Activated CD4-positive, alpha-beta T cell treated with anti-CD3 and anti-CD28 coated beads, Interleukin-2, Interleukin-6, amounts not matched to agents 100 ng/mL and 50 ng/mL, durations not matched to agents 16 hours and 8 hours (primary cell): ENCODE measurements at regions not wholly inside any gene's neighbourhood (a gene's known extent, or its start where the extent isn't known, plus 50 kb on each side); places are given as distances from the start of the nearest gene placed in this dataset.
"Not testable (repeated sequence)": the region's sequence is repeated elsewhere in the genome, so short reads cannot be mapped to it uniquely, and the experiment has no call there.

ENCODE experiments used
- DNase-seq: peaks from one replicate; pipeline ENCODE4 v3.0.0-alpha.2; 2020

GRCh38 chr12:83796531-83796930 is 1109.8 kb downstream of the TMTC2 start:
- no peak for DNase-seq

DNA sequence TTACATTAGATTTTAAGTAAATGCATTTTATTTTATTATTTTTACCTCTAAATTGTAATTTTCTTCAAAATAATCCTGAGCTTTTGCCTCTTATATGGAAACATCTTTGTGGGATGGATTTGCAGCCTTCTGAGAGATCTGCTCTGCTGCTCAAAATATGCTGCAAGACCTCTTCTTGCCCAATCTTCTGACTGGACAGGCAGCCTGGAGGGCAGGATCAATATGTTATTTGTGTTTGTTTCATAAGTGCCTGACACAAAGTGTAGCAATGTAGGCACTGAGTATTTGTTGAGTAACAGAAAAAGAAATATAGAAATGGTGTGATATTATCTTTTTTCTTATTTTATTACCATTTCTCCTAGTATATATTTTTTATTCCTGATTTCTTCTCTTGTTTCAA is 1106.9 kb downstream of the TMTC2 start:
- DNase-seq, result no peak

DNA sequence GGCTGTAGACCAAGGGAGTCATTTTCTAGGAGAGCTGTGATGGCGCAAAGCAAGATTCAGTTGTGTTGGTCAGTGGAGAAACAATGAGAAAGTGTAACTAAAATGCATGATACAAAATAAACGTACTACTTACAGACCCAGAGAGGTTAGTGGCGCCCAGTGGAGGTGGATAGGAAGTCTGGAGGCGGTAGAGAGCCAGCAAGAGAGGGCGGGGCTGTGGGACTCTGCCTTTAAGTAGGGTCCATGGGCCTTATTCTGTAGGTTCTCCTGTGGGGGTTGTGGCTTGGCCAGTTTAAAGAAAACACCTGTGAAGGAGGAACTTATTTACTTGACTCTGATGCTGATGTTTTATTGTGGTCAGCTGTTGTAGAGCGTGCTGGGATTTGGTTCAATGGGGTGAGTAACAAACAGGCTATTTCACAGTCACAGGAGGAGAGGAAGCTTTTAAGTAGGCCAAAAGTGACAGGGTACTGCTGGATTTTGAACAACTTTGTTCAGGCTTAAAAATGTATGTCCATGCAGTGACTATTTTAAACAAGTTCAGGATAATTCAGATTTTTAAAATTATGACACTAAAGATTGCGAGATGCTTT is 1097.7 kb downstream of the TMTC2 start:
- DNase-seq, result no peak

GRCh38 chr12:83779526-83779925 is 1092.8 kb downstream of the TMTC2 start:
- DNase-seq, result no peak

- no peak for DNase-seq
Observed at GRCh38 chr12:83769151-83769550, 1082.4 kb downstream of the TMTC2 start.

GRCh38 chr12:83767723-83768122 is 1081.0 kb downstream of the TMTC2 start:
- no peak for DNase-seq

DNA sequence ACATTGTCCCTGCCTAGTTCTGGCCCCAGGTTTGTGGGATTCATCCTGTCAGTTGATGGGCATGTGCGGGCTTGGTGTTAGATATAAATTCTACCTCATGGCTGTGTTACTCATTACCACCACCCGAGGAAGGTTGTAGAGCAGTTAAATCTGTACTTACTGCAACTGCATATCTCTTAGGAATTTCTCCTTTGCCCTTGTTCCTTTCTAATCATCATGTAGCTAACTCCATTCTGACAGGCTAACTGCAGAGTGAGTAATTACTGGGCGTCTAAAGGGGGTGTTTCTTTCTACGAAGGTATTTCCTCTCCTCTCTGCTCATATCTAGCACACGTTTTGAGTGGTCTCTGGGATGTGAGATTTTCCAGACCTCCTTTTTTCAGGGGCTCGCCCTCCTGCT is 1076.7 kb downstream of the TMTC2 start:
- no peak for DNase-seq

- no peak for DNase-seq
Observed at GRCh38 chr12:83759906-83760305, 1073.2 kb downstream of the TMTC2 start.

GRCh38 chr12:83758888-83759631 is 1072.4 kb downstream of the TMTC2 start:
- no peak for DNase-seq

DNA sequence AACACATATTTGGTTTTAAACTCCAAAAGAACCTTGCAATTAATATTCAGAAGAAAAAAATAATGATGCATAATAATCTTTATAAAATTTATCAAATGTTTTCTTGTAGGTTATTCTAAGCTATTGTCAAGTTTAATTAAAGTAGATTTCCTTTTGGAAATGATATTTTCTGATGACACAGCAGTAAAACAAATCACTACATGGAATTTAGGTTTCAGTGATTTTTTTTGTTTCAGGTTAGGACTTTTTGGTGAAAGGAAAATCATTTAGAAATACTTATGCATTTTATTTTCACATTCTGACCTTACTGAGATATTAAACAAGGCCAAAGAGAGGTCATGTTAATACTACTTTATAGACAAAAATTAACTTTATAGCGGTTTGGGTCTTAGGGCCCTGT is 1067.2 kb downstream of the TMTC2 start:
- no peak for DNase-seq

DNA sequence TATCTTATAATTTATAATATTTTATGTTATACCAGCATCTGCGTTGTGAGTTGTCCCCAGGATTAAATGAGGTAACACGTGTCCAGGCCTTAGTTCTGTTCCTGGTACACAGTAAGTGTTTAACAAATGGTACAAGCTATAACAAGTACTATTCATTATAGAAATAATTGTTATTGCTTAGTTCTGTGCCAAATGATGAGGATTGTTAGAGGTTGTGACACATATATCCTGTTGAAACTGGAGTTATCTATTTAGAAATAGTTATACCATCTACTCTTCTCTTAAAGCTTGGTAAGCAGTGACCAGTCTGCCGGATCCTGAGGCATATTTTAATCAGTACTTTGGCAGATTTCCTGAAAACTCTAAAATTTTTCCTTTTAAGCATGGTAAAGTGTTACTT is 1066.5 kb downstream of the TMTC2 start:
- DNase-seq, result no peak

GRCh38 chr12:83739607-83740006 is 1052.9 kb downstream of the TMTC2 start:
- no peak for DNase-seq

DNA sequence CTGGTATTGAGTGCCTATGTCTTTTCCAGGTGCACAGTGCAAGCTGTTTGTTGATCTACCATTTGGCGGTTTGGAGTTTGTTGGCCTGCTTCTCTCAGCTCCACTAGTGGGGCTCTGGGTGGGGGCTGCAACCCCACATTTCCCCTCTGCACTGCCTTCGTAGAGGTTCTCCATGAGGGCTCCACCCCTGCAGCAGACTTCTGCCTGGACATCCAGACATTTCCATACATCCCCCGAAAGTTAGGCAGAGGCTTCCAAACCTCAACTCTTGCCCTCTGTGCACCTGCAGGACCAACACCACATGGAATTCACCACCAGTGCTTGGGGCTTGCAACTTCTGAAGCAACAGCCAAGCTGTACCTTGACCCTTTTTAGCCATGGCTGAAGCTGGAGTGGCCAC is 1024.1 kb downstream of the TMTC2 start:
- no peak for DNase-seq

- DNase-seq, result no peak
Observed at GRCh38 chr12:83709899-83710298, 1023.2 kb downstream of the TMTC2 start.

DNA sequence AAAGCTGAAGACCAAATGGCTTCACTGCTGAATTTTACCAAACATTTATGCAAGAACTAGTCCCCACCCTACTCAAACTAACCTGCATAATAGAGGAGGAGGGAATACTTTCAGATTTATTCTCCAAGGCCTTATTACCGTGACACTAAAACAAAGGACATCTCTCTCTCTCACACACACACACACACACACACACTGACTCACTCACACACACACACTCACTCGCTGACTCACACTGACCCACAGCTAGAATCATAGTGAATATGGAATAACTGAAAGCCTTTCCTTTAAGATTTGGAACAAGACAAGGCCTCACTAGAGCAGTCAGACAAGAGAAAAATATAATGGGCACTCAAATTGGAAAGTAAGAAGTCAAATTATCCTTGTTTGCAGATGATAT is 1014.1 kb downstream of the TMTC2 start:
- no peak for DNase-seq

DNA sequence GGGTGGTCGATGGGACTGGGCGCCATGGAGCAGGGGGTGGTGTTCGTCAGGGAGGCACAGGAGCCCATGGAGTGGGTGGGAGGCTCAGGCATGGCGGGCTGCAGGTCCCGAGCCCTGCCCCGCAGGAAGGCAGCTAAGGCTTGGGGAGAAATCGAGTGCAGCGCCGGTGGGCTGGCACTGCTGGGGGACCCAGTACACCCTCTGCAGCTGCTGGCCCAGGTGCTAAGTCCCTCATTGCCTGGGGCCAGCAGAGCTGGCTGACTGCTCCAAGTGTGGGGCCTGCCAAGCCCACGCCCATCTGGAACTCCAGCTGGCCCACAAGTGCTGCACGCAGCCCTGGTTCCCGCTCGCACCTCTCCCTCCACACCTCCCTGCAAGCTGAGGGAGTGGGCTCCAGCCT is 1009.6 kb downstream of the TMTC2 start:
- not testable (repeated sequence) for DNase-seq

DNA sequence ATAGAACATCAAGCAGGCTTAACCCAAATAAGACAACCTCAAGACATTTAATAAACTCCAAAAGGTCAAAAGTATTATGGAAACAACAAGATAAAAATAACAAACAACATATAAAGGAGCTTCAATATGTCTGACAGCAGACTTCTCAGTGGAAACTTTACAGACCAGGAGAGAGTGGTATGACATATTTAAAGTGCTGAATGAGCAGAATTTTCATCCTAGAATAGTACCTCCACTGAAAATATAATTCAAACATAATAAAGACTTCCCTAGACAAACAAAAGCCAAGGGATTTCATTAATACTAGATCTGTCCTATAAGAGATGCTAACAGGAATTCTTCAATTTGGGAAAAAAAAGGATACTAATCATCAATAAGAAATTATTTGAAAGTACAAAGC is 1005.0 kb downstream of the TMTC2 start:
- no peak for DNase-seq

DNA sequence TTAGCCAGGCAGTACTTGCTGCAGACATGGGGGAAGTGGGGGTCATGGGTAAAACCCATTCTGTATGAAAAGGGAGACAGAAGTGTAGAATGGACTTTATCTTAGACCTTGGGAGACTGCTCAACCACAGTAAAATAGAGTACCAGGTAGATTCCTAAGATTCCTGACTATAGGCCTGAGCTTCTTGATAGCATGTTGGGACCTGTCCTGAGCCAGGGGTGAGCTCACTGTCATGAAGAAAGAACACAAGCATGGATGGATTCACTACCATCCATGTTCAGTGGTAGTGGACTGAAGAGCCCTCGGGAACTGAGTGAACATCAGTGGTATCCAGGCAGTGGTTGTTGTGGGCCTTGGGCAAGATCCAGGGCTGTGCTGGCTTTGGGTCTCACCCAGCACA is 1003.8 kb downstream of the TMTC2 start:
- no peak for DNase-seq

DNA sequence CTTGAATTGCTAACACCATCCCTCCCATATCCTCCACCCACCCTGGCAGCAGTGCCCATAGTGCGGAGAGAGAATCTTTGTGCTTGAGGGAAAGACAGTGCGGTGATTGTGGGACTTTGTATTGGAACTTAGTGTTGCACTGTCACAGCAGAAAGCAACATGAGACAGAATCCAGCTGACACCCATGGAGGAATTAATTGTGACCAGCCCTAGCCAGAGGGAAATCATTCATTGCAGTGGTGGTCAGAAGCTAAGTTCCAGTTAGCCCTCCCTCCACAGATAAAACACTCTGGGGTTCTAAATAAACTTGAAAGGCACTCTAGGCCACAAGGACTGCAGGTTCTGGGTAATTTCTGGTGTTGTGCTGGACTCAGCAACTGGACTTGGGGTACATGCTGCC is 1002.6 kb downstream of the TMTC2 start:
- no peak for DNase-seq

- DNase-seq, result no peak
Observed at GRCh38 chr12:83676781-83677295, 990.1 kb downstream of the TMTC2 start.

DNA sequence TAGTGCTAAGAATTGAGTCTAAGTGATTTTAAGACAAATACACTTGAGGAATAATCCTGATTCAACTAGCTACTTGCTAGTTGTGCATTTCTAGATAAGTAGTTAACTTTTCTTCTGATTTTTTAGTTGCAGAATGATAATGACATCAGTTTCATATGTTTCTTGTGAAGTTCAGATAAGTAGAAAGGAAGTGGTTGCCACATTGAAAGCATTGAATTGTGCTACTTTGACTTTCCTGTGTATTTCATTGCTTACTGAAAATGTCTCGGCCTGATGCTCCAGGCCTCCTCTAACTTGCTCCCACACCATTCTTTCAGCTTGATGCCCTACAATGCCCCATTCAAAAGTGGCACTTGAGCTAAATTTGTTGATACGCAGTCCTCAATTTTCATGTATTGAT is 980.0 kb downstream of the TMTC2 start:
- peak; percentile 5 for DNase-seq

DNA sequence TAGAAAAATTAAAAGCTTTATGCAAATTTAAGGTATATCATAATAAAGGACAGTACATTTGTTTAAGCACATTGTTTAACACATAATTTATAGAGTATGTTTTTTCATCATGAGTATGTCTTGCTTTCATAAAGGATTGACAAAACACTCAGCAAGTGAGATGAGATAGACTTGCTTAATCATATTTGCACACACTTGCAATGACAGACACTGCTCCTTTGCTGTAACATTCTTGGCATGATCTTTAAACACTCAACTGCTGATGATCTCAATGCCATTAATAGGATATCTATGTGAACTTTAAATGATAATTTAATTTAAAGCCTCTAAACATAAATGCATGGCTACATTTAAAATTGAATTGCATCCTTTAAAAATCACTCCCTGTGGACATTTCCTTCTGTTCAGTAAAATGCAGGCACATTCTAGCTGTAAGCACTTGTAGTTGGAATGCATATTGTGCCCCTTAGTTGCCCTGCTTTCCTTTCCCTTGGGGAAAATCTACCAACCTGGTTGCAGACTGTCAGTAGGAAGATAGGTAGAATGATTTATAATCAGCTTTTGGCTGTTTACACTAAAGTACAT is 979.0 kb downstream of the TMTC2 start:
- DNase-seq, result no peak

GRCh38 chr12:83664650-83665049 is 977.9 kb downstream of the TMTC2 start:
- DNase-seq, result no peak

DNA sequence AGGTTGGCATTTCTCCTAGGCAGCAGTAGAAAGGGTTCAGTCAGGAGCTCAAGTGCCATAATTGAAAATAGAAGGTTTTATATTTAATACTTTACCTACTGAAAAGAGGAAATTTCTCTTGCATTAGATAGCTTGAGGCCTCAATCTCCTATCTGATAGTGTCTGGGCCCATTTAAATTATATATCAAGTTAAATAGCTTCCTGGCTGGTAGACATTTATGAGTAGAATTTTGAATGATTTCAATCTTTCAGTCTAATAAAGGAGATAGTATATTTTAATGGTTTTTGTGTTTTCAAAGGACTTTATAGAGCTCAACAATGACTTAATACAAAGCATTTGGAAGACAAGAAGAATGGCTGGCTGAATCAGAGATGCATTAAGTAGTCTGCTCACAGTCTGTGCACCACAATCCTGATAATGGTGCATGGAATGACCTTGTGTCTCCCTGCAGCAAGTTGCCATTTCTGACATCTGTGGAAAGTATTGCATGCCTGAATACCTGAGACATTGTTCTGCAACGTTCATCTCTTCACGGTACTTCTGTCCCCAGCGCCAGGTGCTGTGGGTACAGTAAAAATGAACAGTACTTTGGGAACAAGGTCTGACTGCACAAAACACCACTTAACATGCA is 974.1 kb downstream of the TMTC2 start:
- DNase-seq, result no peak
